PFSK-1 (cell line): ENCODE measurements at regions not wholly inside any gene's neighbourhood (a gene's known extent, or its start where the extent isn't known, plus 50 kb on each side); places are given as distances from the start of the nearest gene placed in this dataset.

Experiments used
- FOXP2 ChIP-seq: optimal IDR thresholded peaks from 2 replicates; pipeline ENCODE3; 2011; ENCODE audit warnings: borderline replicate concordance, control low read depth, inconsistent platforms; ENCODE audit not compliant: insufficient read depth; ENCODE audit errors: extremely low read length, extremely low read depth
- POLR2AphosphoS5 ChIP-seq: IDR thresholded peaks from 2 replicates; pipeline ENCODE4 v1.6.1; 2012; ENCODE audit warnings: low read depth, mild to moderate bottlenecking, control low read depth, low read length, moderate library complexity
- SIN3A ChIP-seq: IDR thresholded peaks from 2 replicates; pipeline ENCODE4 v1.6.1; 2012; ENCODE audit warnings: mild to moderate bottlenecking, low read length, moderate library complexity, borderline replicate concordance; ENCODE audit not compliant: insufficient read depth
- TAF1 ChIP-seq: IDR thresholded peaks from 2 replicates; pipeline ENCODE4 v1.6.1; 2012; ENCODE audit warnings: low read length, control low read depth, borderline replicate concordance; ENCODE audit not compliant: insufficient read depth
- TF ChIP-seq, protein P1 (sequence below), 2 experiments: IDR thresholded peaks; 2 replicates each; pipeline versions ENCODE4 v1.6.1 to v1.8.0; 2011 to 2012; ENCODE audit warnings: low read depth in 2 of 2, low read length in 2 of 2, control low read depth in 1 of 2, inconsistent platforms in 1 of 2, mild to moderate bottlenecking in 1 of 2, moderate library complexity in 1 of 2; ENCODE audit not compliant: insufficient read depth in 1 of 2

DNA sequence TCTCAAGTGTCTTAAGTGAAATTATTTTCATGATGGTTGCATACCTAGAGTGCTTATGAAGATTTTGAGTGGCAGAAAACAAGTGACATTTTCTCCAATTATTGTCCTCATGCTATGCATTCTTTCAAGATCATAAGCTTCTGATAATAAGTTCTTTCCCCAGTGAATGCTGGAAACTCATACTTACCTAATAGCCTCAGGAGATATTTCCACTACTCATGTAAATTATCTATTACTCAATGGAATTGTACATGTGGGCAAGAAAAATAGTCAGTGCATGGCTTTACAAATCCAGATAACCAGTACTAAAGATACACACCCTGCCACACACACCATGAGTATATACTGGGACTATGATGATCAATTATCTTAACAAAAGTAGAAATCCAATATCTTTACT lies 1219.4 kb upstream of the C9orf72 start:
- TF ChIP-seq, protein P1, sequence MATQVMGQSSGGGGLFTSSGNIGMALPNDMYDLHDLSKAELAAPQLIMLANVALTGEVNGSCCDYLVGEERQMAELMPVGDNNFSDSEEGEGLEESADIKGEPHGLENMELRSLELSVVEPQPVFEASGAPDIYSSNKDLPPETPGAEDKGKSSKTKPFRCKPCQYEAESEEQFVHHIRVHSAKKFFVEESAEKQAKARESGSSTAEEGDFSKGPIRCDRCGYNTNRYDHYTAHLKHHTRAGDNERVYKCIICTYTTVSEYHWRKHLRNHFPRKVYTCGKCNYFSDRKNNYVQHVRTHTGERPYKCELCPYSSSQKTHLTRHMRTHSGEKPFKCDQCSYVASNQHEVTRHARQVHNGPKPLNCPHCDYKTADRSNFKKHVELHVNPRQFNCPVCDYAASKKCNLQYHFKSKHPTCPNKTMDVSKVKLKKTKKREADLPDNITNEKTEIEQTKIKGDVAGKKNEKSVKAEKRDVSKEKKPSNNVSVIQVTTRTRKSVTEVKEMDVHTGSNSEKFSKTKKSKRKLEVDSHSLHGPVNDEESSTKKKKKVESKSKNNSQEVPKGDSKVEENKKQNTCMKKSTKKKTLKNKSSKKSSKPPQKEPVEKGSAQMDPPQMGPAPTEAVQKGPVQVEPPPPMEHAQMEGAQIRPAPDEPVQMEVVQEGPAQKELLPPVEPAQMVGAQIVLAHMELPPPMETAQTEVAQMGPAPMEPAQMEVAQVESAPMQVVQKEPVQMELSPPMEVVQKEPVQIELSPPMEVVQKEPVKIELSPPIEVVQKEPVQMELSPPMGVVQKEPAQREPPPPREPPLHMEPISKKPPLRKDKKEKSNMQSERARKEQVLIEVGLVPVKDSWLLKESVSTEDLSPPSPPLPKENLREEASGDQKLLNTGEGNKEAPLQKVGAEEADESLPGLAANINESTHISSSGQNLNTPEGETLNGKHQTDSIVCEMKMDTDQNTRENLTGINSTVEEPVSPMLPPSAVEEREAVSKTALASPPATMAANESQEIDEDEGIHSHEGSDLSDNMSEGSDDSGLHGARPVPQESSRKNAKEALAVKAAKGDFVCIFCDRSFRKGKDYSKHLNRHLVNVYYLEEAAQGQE (IDR thresholded peaks at IDR 0.05; ENCODE audit: insufficient read depth in 1 of 2, low read depth in 2 of 2, low read length in 2 of 2): no peak
- TF ChIP-seq FOXP2 (no peak), SIN3A (no peak), POLR2AphosphoS5 (no peak), TAF1 (no peak)

DNA sequence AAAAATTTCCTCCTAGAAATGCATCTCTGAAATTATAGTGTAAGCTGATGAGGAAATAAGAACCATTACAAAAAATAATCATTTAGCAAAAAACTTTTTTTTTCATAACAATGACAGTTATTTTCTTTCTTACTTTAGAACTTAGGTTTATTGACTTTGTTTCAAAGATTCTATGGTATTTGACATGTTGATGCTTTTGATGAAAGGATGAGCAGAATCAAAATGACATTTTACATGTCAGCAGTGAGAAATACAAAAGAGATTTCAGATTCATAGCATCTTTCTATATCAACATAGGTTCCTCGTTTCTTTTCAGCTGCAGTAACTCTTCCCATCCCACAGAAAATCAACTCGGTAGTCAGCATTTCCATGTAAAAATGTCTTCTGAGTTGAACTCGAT lies 1226.6 kb upstream of the C9orf72 start:
- no peak for TF ChIP-seq TAF1
- TF ChIP-seq, protein P1 (IDR thresholded peaks at IDR 0.05; ENCODE audit: insufficient read depth in 1 of 2, low read depth in 2 of 2, low read length in 2 of 2): no peak
- no peak for TF ChIP-seq FOXP2
- TF ChIP-seq POLR2AphosphoS5: no peak
- TF ChIP-seq SIN3A: no peak

DNA sequence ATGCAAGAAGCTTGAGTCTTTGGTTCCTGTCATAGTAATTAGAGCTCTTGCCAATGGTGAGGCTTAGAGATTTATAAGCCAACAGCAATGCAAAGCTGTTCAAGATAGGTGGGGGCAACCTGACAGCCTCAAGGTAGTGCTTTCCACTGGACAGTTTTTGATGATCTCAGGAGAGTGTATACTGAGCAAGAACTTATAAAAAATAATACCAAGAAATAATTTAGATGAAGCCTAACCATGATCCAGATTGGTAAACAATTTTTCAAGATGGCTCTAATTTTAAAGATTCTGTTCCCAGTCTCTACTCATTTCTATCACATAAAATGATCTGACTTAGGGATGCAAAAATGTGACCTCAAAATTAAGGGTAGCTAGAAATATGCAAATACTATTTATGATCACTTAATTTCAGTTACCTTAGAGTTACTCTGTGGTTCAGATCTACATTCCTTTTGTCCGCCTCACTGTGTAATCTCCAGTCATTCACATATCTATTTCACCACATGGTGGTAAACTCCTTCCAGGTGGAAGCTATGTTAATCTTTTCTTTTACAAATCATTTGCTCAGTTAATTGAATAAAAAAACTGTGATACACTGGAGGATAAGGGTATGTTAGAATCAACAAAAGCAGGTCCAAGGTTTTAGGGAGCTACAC lies 1228.0 kb upstream of the C9orf72 start:
- TF ChIP-seq SIN3A (no peak), TAF1 (no peak), POLR2AphosphoS5 (no peak), FOXP2 (no peak)
- TF ChIP-seq, protein P1 (IDR thresholded peaks at IDR 0.05; ENCODE audit: insufficient read depth in 1 of 2, low read depth in 2 of 2, low read length in 2 of 2): no peak

DNA sequence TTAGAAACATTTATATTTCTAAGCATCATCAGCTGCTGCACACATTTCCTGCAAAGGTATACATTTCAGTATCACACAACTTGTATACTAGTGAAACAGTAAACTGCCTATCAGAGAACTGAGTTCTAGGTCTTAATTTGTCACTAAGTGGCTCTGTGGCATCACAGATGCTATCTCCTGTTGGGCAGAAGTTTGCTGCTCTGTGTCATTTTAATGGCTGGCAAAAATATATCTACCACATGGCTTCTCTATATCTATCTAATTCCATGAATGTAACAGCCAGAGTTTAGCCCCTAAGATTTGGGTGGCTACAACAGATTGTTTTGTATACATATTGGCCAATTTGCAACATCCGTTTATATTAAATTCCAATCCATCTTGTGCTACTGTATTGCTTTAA lies 1231.9 kb upstream of the C9orf72 start:
- TF ChIP-seq FOXP2 (no peak), SIN3A (no peak), TAF1 (no peak), POLR2AphosphoS5 (no peak)
- TF ChIP-seq, protein P1 (IDR thresholded peaks at IDR 0.05; ENCODE audit: insufficient read depth in 1 of 2, low read depth in 2 of 2, low read length in 2 of 2): no peak

DNA sequence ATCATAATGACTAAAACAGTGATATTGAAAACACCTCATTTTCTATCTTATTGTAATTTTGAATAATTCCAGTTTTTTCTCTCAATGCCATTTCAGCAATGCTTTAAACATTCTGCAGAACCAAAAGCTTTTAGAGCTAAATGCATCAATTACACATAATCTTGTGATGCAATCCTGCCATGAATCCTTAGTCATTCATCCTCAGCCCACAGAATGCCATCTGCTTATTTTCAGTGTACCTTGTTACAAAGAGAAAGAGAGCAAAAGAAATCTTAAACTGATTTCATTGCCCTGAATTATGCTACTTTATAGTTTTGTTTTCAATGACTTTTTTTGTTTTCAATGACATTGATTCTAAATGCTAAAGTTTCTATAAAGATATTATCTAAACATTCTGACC lies 1234.8 kb upstream of the C9orf72 start:
- TF ChIP-seq TAF1: no peak
- TF ChIP-seq, protein P1 (IDR thresholded peaks at IDR 0.05; ENCODE audit: insufficient read depth in 1 of 2, low read depth in 2 of 2, low read length in 2 of 2): no peak
- no peak for TF ChIP-seq POLR2AphosphoS5
- TF ChIP-seq FOXP2: no peak
- TF ChIP-seq SIN3A: no peak
